HG03521 (cell line): ENCODE measurements at regions not wholly inside any gene's neighbourhood (a gene's known extent, or its start where the extent isn't known, plus 50 kb on each side); places are given as distances from the start of the nearest gene placed in this dataset.

Experiments
- ATAC-seq: cut with Tn5 transposase; IDR thresholded peaks from one replicate; pipeline ENCODE4 v1.9.1; 2021; ENCODE audit warnings: mild to moderate bottlenecking, moderate library complexity; ENCODE audit not compliant: unreplicated experiment

- ATAC-seq, result no peak
Observed at GRCh38 chr5:106172681-106173532, 1497.8 kb downstream of the EFNA5 start.

DNA sequence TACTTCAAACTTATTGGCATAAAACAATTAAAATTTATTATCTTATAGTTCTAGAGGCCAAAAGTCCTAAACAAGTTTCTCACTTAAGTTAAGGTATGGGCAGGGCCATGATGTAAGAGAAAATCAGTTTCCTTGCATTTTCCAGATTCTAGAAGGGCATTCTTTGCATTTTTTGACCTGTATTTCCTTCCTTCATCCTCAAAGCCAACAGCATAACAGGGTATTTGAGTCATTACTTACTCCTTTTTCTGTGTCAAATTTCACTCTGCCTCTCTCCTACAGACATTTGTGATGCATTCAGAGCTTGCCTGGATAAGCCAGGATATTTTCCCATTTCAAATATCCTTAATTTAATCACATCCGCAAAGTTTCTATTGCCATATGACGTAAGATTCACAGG lies 1499.0 kb downstream of the EFNA5 start:
- no peak for ATAC-seq

DNA sequence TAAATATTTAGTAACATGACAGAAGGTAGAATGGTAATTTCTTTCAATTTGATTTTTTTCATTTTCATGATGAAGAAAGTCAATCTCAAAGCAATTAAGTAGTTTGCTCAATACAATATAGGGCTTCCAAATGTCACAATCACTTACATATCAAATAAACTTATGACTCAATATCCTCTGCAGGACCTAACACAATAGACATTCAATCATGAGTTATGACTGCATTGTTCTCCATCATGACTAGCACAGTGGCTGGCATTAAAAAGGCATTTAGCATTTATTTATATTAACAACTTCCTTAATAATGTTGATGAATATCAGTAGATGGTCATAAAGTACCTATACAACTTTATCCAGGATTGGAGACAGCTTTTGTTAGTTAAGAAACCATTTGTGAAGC lies 1499.6 kb downstream of the EFNA5 start:
- ATAC-seq, result no peak

GRCh38 chr5:106167766-106168165 lies 1503.0 kb downstream of the EFNA5 start:
- no peak for ATAC-seq

DNA sequence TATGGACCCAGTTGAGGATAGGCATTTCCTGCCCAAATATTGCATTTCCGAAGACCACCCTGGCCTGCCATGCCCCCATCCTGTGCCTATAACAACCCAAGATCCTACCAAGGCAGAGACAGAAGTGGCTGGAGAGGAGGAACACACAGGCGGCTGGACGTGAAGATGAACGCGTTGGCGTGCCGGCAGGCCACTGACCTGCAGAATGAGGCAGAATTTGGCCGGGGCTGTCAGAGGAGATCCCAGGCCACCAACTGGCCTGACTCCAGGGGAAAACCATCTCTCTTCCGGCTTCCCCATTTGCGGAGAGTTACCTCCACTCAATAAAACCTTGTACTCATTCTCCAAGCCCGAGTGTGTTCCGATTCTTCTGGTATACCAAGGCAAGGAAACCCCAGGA lies 1507.5 kb downstream of the EFNA5 start:
- ATAC-seq, result no peak

DNA sequence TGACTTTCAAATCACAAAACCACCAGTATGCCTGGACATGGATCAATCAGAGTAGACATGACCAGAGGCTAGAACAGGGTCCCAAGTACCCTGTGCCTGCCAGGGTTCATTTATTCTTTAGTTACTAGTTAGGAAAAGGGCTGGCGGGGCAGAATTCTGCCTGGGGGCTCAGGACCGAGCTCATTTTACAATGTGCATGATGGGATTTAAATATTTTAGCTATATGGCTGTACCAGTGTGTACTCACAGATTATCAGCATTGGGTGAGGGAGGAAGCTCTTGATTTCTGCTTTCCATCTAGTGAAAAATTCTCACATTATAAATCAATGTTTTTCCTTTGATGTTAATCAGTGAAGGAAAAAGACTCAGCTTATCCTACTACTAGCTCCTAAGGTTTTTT lies 1511.1 kb downstream of the EFNA5 start:
- ATAC-seq, result no peak

DNA sequence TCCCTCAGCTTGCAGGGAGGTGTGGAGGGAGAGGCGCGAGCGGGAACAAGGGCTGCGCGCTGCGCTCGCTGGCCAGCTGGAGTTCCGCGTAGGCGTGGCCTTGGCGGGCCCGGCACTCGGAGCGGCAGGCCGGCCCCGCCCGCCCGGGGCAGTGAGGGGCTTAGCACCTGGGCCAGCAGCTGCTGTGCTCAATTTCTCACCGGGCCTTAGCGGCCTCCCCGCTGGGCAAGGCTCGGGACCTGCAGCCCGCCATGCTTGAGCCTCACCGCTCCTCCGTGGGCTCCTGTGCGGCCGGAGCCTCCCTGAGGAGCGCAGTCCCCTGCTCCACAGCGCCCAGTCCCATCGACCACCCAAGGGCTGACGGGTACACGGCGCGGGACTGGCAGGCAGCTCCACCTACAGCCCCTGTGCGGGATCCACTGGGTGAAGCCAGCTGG lies 1516.4 kb downstream of the EFNA5 start:
- no peak for ATAC-seq

GRCh38 chr5:106152569-106152968 lies 1518.2 kb downstream of the EFNA5 start:
- ATAC-seq, result no peak

DNA sequence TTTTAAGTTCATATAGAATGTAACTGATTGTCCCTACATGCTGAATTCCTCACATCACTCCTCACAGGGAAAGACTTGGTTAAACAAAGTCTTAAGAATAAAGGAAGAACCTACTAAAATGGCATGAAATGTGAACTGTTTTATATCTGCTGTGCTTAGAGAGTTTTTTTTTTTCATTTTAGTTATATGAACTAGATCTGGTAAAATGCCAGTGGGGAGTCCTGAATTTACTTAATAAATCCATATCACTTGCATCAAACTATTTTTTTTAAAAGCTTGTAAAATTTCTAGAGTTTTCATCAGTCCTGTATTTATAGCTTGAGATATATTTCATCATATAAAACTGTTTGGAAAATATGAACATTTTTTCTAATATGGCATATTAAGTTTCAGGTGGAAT lies 1528.6 kb downstream of the EFNA5 start:
- no peak for ATAC-seq

DNA sequence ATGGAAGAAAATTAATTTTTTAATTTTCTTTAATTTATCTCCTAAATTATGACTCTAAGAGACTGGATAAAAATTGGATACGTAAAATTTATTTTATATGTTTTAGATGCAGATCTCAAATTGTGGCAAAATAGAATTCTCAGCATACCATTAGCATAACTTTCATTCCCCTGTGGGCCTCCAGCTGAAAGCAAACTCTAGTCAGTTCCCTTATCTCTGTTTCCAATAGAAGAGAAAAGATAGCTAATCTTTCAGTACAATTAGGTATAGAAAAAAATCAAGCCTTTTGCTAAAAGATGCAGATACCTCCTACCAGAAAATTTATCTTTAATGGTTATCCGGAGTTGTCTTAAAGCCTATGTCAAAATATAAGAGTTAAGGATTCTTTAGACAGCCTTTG lies 1530.6 kb downstream of the EFNA5 start:
- ATAC-seq, result no peak

- ATAC-seq, result no peak
Observed at GRCh38 chr5:106136061-106136460, 1534.7 kb downstream of the EFNA5 start.

GRCh38 chr5:106135473-106135872 lies 1535.3 kb downstream of the EFNA5 start:
- no peak for ATAC-seq

- no peak for ATAC-seq
Observed at GRCh38 chr5:106134549-106134948, 1536.2 kb downstream of the EFNA5 start.

- ATAC-seq, result no peak
Observed at GRCh38 chr5:106127985-106128384, 1542.8 kb downstream of the EFNA5 start.

DNA sequence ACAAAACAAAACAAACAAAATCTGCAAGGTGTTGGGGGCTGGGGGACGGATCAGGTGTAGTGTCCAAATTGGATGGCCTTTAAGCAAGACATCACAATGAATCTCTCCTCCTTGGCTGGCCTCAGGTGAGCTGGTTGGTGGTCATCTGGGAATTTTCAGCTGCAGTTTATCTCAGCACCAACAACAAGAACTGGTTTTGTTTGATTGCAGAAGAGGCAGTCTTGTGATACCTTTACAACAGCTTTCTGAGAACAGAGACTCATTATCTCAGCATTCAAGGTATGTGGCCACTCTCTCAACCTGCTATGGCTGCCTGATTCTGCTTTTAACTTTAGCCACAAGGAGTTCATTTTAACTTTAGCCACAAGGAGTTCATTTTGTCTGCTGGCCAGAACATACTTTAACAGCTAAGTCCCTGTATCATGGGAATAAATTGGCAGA lies 1543.4 kb downstream of the EFNA5 start:
- ATAC-seq, result no peak

- peak; percentile 56 for ATAC-seq
Observed at GRCh38 chr5:106121972-106122605, 1548.6 kb downstream of the EFNA5 start.

DNA sequence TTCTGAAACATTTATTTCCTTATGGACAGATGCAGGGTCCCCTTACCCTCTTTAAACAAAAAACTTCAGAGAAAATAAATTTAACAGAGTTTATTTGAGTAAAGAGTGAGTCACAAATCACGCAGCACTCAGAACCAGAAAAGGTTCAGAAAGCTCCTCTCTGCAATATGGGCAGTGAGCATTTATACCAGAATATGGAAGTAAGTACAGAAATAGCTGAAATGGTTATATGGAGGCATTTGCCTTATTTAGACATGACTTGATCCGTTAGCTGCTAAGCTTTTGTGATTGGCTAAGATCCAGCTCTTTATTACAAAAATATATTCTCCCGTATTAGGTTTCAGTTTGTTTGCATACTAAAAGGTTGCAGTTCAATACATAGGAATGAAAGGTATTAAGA lies 1554.1 kb downstream of the EFNA5 start:
- ATAC-seq, result no peak

GRCh38 chr5:106113922-106114321 lies 1556.8 kb downstream of the EFNA5 start:
- ATAC-seq, result no peak

GRCh38 chr5:106106384-106106783 lies 1564.4 kb downstream of the EFNA5 start:
- no peak for ATAC-seq

- ATAC-seq, result no peak
Observed at GRCh38 chr5:106097340-106097739, 1573.4 kb downstream of the EFNA5 start.

- ATAC-seq, result no peak
Observed at GRCh38 chr5:106094839-106095238, 1575.9 kb downstream of the EFNA5 start.

DNA sequence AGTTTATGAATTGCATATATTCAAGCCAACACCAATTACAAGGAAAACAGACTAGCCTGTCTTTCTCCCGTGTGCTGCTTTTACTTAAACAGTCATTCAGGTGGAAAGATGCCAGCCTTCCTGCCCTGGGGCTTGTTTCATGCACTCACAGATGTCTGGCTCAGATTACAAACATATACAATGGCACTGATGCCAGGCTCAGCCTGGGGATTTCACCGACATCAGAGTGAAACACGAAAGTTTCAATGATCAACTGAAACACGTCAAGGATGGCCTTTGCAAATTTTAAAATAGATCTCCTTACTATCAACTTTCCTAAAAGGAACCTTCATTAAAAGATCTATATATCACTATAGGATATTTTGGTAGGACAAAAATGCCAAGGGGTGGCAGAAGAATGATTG lies 1576.5 kb downstream of the EFNA5 start:
- no peak for ATAC-seq
